ENCODE measurements at regions not wholly inside any gene's neighbourhood (a gene's known extent, or its start where the extent isn't known, plus 50 kb on each side); places are given as distances from the start of the nearest gene placed in this dataset.

GRCh38 chr9:101791938-101792337, 53.5 kb upstream of the GRIN3A start:
- peak in 1 of 2 donors; percentile 2 for DNase-seq (ENCODE audit: low read depth in 2 of 2)
- H3K9ac ChIP-seq (ENCODE audit: insufficient read depth, low read length) = no peak overlapping the region

DNA sequence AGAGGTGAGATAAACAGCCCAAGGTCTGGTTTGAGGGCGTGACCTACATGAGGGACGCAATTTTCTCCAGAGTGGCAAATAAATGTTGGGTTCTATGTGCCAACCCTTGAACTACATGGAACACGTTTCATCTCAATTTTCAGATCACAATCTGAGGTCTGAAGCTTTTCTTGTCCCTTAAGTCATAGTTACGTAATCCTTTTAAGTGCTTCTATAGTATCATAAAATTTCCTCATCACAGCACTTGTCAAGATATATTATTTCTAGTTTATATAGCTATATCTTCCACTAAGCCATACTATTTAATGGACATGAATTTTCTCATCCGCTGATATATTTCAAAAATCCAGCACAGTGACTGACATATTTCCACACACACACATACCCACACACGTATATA, 53.1 kb upstream of the GRIN3A start:
- no peak for DNase-seq (ENCODE audit: low read depth in 2 of 2)
- H3K4me3 ChIP-seq (replicated peaks in 1 of 4; ENCODE audit: control extremely low read depth in 1 of 4, insufficient read depth in 1 of 4, low read depth in 3 of 4, low read length in 4 of 4) = no peak overlapping the region
- no peaks in the 10 kb centered on the region for H3K79me2 ChIP-seq (ENCODE audit: control insufficient read depth, insufficient read depth, low read length)
- H3K9ac ChIP-seq (ENCODE audit: insufficient read depth, low read length) = no peak overlapping the region
- no peak overlapping the region for H3K4me2 ChIP-seq (ENCODE audit: extremely low read depth, insufficient read depth, low read length)
- TF ChIP-seq EZH2 (IDR thresholded peaks at IDR 0.05; ENCODE audit: low read length, missing control alignments) = no peak
- no peaks in the 10 kb centered on the region for H3K36me3 ChIP-seq (ENCODE audit: control insufficient read depth, insufficient read depth, low read length)
- H3K4me1 ChIP-seq (ENCODE audit: control insufficient read depth, extremely low read depth, insufficient read depth, low read length) = no peaks in the 10 kb centered on the region
- H2AFZ ChIP-seq (ENCODE audit: low read length) = no peak overlapping the region
- no peak overlapping the region for H3K27ac ChIP-seq (ENCODE audit: insufficient read depth, low read length)
- no peaks in the 10 kb centered on the region for H3K27me3 ChIP-seq (ENCODE audit: control insufficient read depth, insufficient read depth, low read length)
- H4K20me1 ChIP-seq (ENCODE audit: control insufficient read depth, extremely low read depth, insufficient read depth, low read length) = no peaks in the 10 kb centered on the region
- no peaks in the 10 kb centered on the region for H3K9me3 ChIP-seq (ENCODE audit: control insufficient read depth, insufficient read depth, low read depth, low read length)

More at GRCh38 chr9:101791938-101792337, 53.5 kb upstream of the GRIN3A start:
- Histone ChIP-seq H3K27ac (ENCODE audit: insufficient read depth, low read length) (no peak overlapping the region), H2AFZ (ENCODE audit: low read length) (no peak overlapping the region), H3K36me3 (ENCODE audit: control insufficient read depth, insufficient read depth, low read length) (no peaks in the 10 kb centered on the region), H3K9me3 (ENCODE audit: control insufficient read depth, insufficient read depth, low read depth, low read length) (no peaks in the 10 kb centered on the region), H3K4me2 (ENCODE audit: extremely low read depth, insufficient read depth, low read length) (no peak overlapping the region), H3K27me3 (ENCODE audit: control insufficient read depth, insufficient read depth, low read length) (no peaks in the 10 kb centered on the region), H4K20me1 (ENCODE audit: control insufficient read depth, extremely low read depth, insufficient read depth, low read length) (no peaks in the 10 kb centered on the region), H3K4me1 (ENCODE audit: control insufficient read depth, extremely low read depth, insufficient read depth, low read length) (no peaks in the 10 kb centered on the region), H3K79me2 (ENCODE audit: control insufficient read depth, insufficient read depth, low read length) (no peaks in the 10 kb centered on the region), H3K4me3 (replicated peaks in 1 of 4; ENCODE audit: control extremely low read depth in 1 of 4, insufficient read depth in 1 of 4, low read depth in 3 of 4, low read length in 4 of 4) (no peak overlapping the region)
- TF ChIP-seq EZH2 (IDR thresholded peaks at IDR 0.05; ENCODE audit: low read length, missing control alignments) = no peak
- TF ChIP-seq, protein P1, sequence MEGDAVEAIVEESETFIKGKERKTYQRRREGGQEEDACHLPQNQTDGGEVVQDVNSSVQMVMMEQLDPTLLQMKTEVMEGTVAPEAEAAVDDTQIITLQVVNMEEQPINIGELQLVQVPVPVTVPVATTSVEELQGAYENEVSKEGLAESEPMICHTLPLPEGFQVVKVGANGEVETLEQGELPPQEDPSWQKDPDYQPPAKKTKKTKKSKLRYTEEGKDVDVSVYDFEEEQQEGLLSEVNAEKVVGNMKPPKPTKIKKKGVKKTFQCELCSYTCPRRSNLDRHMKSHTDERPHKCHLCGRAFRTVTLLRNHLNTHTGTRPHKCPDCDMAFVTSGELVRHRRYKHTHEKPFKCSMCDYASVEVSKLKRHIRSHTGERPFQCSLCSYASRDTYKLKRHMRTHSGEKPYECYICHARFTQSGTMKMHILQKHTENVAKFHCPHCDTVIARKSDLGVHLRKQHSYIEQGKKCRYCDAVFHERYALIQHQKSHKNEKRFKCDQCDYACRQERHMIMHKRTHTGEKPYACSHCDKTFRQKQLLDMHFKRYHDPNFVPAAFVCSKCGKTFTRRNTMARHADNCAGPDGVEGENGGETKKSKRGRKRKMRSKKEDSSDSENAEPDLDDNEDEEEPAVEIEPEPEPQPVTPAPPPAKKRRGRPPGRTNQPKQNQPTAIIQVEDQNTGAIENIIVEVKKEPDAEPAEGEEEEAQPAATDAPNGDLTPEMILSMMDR (conservative IDR thresholded peaks at IDR 0.05 in 1 of 2, IDR thresholded peaks at IDR 0.05 in 1 of 2; ENCODE audit: low read depth in 1 of 2, low read length in 2 of 2) = no peak

Data from fibroblast of lung (primary cell).